OCI-M1 (cell line): ENCODE measurements at regions not wholly inside any gene's neighbourhood (a gene's known extent, or its start where the extent isn't known, plus 50 kb on each side); places are given as distances from the start of the nearest gene placed in this dataset.
A peak's percentile ranks its signal among the peaks of the same experiment; 100 is the strongest.

Source experiments
- DNase-seq: peaks from one replicate; lab custom pipeline; 2025; lab: John Stamatoyannopoulos, UW

DNA sequence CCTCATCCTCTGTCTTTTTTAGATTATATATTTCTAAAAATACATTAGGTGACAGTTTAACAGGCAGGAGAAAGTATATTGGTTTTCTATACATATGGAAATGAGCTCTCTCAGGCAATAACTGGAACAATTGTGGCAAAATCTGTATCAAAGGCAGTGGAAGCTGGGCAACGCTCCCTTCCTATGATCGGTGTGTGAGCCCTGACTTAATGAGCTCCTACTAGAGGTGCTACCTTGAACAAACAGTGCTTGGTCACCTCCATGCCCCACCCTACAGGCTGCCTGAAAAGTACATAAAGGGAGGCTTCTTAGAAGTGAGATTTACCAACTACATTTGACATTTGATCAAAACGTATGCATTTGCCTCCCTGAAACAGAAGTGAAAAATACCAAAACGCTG is 185.3 kb downstream of the EFNB2 start:
- no peak for DNase-seq

DNA sequence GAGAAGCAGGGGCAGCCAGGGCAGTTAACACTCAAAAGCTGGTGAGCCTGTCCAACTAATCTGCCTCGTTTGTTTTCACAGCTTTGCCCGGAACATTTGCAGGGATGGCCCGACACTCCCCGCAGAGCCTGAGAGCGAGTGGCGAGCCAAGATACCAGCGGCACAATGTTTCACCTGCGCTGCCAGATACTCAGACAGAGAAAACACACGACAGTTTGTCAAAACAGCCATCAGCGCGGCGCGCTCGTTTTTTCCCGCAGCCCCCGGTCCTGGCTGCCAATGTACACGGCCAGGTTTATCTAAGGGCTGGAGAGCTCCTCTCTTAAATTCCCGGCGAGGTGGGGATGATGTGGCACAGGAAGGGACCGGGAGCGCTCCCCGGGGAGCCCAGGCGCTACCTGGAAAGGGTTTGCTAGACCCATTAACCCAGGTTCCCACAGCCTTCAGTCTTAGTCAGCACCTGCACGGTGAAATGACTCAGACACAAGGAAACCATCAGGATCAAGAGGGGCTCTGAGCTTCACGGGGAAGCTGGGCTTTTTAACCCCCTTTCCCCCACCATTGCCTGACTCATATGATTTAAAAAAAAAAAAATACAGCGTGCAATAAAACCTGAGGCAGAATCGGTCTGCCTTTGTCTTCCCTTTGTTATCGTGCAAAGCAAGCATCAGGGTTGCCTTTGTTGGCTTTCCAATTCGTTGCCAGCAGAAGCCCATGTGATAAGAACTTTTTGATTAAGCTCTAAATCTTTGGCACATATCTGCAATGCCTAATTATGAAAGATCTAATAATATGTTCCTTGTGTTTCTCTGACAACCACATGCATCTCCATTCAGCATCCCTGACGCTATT is 186.2 kb downstream of the EFNB2 start:
- no peak for DNase-seq

DNA sequence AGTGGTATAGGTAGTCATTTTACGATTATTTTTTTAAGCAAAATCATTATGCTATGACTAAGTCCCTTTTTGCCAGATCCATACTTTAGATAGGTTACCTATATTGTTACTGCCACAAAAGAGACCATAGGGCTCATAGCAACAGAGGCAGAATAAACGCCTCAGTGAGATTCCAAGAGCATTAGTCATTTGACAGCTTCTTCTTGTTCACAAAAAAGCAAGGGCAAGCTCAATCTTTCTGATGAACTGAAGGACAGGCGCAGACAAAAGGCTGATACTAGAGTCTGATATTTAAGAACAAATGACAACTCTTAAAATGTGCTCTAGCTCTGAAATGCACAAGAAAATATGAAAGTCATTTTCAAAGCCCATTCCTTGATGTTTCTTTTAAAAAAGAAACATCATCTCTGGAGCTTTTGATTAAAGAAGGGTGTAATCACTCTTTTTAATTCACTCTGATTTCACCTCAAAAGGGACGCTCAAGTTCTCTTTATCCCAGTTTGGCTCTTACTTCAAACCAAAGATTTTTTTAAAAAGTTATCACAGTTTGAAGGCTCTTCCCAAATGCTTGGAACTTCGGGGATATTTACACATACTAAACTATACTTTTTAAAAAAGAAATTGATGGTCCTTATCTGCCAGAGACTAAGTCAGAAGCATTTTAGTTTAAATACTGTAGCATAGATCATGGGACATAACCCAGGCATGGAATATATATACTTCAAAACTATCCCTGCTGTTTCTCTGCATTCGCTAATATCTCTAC is 187.2 kb downstream of the EFNB2 start:
- no peak for DNase-seq

DNA sequence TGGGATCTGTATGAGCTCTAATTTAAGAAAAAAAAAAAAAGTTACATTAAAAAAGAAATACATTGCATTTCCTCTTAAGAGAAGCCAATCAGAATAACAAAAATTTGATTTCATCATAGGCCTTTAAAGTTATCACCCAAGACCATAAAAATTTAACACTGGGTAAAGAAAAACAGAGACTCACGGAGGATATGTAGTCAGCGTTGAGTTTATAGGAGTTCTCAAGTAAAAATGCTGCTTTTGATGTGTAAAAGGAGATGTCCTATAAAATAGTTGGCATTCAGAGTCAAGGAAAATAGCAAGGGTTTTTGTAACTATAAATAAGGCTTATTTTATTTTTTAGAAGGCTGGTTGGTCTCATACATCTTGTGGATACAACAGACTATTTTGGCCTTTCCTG is 191.1 kb downstream of the EFNB2 start:
- no peak for DNase-seq

DNA sequence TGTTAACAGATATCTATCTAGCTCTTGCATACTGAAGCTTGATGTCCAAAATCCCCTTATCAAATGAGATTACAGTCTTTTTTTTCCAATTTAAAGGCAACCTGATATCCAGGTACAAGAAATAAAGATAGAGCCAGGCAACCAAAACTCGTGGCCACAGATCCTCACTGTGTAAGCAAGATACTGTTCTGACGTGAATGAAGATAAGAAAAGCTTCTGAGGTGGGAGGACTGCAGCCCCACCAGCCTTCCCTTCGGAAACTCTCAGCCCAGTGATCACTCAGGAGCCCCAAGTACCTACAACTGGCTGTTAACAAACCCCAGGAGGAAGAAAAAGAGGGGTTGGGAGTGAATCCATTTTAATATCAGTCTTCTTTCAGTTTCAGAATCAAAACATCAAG is 191.6 kb downstream of the EFNB2 start:
- peak; percentile 25 for DNase-seq

DNA sequence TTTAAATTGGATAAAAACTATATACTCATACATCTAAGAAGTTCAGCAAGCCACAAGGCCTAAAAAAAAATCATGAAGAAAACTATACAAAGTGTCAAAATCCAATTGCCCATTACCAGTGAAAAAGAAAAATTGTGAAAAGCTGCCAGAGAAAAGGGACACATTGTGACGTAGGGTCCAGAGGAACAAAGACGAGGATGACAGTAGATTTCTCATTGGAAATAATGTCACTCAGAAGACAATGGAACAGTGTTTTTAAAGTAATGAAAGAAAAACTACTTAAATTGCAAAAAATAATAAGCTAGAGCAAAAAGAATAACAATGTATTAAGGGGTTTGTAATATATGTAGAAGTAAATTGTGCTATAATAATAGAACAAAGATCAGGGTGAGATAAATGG is 195.2 kb downstream of the EFNB2 start:
- DNase-seq = no peak

DNA sequence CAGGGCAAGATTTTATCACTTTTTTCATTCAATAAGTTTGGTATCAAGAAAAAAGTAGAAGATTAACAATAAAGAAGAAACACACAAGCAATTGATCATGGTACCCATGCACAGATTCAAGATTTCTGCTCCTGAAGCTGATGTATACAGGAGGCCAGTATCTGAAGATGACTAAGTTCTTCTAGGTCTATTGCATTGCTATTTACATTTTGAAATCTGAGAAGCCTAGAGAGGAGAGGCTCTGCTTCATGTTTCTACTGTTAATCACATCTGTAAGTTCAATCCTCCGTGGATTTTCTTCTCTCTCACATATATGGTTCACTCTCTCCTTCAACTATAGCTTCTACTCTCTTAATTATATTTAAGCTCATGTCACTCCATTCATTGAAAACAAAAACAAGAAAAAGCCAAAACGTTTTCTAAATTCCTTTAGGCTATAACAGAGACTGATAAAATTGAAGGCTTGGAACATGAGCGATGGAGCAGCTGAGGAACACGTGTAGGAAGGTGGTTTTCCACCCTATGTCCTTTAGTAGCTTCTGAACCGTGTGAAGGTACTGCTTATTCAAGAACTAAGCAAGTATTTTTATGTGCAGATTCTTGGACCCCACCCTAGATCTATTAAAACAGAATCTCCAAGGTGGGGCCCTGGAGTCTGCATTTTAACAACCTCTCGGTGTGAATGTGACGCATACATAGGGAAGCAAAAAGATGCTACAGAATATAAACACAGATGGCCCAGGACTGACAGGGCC is 198.2 kb downstream of the EFNB2 start:
- no peak for DNase-seq

DNA sequence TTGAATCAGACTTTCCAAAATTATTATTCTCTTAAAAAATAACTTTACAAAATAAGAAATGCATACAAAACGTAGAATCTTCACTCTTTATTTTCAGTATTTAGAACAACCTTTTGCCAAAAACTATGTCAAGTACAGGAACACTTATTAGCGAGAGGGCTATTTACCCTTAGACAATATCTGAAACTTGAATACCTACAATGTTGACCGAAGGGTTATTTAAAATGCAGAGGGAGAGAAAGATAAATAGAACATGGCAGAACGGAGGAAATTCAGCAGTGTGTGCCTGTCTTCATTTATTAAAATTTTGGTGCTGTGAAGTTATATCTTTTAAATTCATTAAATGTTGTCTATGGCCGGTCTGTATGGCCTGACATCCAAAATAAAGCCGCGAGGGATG is 198.8 kb downstream of the EFNB2 start:
- no peak for DNase-seq

DNA sequence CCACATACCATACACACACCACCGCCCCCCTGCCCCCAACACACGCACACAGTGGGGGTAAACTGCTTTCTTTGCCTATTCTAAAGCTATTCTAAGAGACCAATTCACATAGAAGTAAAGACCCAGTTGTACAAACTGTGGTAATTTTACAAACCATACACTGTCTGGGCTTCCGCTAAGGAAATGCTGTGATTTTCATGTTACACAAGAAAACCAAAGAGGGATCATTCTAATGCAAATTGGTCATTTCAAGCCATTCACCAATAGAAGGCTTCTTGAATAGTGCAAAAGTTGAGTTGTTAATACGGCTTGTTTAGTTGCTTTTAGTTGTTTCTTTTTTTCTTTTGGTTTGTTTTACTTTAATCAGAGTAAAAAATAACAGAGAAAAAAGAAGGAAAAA is 202.8 kb downstream of the EFNB2 start:
- no peak for DNase-seq

DNA sequence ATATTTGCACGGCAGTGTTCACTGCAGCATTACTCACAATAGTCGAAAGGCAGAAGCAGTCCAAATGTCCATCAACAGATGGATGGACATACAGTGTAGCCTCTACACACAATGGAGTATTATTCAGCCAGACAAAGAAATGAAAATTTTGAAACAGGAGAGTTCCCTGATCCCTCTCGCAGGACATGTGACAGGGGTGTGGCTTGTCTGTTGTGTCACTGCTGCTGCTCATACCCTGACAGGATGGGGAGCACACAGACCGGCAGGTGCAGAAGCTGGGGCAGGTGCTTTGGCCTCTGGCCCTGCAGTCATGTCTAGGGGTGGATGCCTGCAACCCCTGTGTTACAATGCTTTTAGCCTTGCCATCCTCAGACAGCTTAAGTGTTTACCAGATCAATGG is 204.3 kb downstream of the EFNB2 start:
- DNase-seq = no peak

DNA sequence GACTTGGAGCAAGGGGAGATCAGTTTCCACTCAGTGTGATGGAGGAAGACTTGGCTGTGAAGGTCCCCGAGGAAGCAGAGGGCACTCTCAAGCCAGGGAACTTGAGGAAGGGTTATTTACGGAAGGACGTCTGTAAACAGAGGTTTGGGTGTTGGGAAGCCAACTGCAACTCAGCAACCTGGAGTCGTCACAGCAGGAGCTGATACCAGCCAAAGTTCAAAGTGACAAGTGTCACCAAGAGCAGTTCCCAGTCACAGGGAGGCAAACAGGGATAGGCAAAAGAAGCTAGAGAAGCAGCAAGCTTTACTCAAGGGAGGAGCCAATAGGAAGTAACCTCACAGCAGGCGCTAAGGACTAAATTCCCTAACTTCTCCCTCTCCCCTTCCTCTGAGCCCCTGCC is 205.5 kb downstream of the EFNB2 start:
- no peak for DNase-seq

DNA sequence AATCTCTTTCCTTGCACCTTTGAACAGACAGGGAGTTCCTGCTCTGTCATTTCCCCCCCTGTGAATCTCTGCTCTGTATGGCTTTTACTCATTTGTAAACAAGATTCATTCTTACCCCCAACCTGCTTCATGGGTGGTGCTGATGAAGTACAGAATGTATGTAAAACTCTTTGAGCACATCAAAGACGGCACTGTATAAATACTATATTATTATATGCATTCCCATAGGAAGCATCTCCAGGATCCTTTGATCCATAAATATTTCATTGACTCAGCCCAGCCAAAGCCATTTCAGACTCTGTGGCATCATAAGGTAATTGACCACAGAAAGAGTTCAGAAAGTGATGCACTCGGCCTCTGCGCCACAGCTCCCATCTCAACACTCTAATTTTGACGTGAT is 208.7 kb downstream of the EFNB2 start:
- no peak for DNase-seq

DNA sequence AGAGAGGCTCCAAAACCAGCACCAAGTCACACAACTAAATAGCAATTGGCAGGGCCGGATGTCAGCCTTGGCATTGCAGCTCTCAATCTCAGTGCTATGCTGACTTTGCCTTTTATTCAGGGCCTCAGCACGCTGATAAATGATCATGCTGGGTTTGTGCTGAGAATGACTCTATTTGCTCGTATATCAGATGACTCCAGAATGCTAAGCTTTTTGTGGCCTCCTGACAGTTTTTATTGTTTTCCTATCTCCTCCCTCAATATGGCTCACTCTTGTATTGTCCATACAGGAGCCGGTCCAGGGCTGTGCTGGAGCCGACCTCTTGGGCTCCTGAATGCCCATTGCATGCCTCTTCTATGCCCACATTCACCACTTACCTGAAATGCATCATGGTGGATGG is 211.0 kb downstream of the EFNB2 start:
- DNase-seq = no peak

DNA sequence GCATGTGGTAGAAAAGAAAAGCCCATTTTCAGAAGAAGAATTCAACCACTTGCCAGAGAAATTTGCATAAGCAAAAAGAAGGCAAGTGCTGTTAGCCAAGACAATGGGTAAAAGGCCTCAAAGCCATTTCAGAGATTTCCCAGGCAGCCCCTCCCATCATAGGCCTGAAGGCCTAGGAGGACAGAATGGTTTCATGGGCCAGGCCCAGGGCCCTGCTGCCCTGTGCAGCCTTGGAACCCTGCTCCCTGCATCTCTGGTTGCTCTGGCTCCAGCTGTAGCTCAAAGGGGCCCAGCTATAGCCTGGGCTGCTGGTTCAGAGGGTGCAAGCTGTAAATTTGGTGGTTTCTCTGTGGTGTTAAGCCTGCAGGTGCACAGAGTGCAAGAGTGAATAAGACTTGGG is 212.8 kb downstream of the EFNB2 start:
- no peak for DNase-seq

DNA sequence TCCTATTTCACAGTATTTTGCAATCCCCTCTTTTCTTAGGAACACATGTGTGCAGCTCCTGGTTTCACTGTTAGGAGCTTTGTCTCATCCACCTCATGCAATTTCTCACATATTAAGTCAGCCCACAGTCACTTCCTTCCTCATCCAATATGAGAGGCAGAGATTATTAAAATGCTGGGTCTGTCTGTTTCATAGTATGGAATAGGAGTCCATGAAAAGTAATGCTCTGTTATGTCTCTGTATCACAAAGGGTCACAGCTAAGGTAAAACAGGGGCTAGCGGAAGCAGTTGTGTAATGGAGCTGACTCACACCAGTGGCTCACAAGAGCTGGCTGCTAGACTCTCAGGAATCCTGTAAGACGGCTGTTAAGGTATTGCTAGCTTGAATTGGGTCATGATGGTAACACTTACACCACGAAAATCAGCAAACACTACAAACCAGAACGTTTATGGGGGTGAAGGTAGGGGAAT is 216.5 kb downstream of the EFNB2 start:
- DNase-seq = peak; percentile 15

DNA sequence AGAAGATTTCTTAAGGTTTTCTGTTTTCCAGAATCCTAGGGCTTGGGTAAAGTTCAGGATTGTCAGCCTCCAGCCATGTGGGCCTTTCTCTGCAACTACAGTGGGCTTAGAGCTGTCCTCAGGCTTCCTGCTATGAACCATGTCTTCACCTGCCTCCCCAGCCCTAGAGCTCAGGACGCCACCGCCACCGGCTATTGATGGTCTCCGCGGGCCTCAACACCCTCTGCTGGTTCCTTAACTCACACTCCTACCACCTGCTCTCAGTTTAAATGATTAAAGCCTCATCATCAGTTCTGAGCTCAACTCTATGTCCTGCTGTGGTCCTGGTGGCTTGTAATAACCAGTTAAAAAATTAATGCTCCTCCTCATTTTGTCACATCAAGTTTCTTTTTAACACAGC is 221.0 kb downstream of the EFNB2 start:
- DNase-seq = no peak

DNA sequence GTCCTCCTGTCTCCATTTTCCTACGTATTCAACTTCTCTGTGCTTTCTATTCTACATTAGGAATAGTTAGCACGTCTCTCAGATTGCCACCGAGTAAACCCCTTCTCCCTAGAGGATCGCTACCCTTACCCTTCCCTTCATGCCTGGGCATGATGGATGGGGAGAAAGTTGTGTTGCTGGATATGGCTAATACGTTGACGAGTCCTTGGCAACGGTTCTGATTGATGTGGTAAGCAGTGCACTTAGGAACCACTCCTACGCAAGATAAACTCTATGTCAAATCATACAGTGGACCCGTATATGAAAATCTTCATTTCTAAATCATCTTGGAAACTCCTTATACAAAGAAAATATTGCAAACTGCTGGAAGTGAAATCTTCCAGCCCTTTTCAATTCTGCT is 224.5 kb downstream of the EFNB2 start:
- DNase-seq = no peak

DNA sequence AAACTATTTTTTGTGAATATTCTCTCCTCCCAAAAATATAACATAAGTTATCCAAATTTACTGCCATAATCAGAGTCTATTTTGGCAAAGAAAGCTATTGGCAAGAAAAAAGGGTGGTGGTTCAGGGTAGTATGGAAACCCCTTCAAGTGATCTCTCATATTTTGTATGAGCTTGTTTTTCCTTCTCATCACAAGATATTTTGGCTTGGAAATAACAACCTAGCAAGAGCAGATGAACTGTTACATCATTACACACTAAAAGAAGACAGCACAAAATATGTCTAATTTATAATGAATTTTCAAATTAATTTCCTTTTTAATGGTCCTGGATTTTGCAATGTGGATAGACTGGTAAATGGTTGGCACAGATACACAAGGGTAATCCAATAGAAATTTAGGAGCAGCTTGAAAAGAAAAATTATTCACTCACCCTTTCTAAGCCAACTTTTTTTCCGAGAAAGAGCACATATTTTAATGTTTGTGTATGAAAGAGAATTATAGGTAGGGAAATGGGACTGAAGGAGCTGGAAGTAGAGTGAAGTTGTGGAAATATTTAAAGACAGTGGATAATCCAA is 225.1 kb downstream of the EFNB2 start:
- DNase-seq = no peak

DNA sequence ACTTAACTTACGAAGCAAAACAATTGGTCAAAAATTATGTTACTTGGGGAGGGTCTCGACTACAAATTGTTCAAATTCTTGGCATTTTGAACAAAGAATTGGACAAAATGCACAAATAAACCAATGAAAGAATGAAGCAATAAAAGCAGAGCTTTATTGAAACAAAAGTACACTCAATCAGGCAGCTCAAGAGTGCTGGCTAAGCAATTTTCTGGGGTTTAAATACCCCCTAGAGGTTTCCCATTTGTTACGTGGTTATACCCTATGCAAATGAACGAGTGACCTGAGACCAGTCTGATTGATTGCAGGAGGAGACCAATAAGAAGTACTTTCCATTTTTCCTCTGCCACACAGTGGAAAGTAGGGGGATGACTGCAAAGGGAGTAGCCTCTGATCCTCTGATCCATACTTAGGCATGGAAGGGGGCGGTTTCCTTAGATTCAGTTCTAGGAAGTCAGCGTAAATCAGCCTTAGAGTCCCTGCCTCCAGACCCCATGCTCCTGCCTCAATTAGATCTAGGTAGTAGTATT is 228.6 kb downstream of the EFNB2 start:
- DNase-seq = no peak

DNA sequence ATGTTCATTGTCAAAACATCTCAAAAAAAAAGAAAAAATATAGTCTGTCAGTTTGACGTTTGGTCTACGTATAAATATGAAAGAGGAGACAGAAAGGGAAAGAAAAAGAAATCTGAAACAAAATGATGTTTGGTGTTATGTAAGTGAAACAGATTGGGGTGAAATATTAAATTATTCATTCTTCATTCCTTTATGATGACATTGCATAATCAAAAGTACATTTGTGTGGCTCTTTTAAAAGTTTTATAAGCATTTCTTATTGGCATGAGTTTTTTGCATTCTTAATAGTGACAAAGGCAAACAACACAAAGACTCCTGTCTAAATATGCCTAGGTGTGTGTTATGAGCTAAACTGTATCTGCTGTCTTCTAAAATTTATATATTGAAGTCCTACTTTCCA is 232.6 kb downstream of the EFNB2 start:
- DNase-seq = no peak

DNA sequence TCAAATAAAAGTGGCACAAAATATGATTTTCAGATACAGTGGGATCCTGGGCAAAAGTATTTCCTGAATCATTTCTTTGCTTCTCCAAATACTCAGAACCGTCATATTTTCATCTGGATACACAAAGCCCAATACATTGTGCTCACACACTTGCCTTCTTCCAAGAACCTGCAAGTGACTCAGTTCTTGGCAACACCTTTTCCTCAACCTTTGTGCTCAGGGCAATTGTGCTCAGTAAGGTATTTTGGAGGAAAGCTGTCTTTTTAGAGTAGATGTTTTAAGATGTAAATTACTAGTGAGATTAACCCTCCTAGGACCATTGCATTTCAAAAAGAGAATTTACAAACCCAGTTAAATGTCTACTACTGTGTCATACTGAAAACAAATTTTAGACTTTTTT is 233.5 kb downstream of the EFNB2 start:
- DNase-seq = no peak

DNA sequence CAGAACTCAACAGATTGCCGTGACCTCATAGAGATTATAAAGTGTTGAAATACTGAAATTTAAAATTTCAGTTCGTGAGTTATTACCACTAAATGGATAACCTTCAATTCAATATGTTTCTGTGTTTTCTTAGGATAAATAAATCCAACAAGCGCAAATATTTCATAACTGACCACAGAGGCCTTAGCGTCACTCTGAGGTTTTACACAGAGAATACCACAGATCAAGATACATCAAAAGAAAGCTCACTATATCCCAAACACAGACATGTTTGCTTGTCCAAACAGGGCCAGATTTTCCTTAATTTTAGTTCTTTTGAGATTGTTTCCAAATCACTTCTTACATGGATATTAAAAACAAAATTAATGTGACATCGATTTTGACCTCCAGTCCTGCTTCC is 235.8 kb downstream of the EFNB2 start:
- peak; percentile 23 for DNase-seq
